GM19328 (cell line): ENCODE measurements at regions not wholly inside any gene's neighbourhood (a gene's known extent, or its start where the extent isn't known, plus 50 kb on each side); places are given as distances from the start of the nearest gene placed in this dataset.

ENCODE experiments used
- ATAC-seq: cut with Tn5 transposase; IDR thresholded peaks from one replicate; pipeline ENCODE4 v1.9.1; 2021; ENCODE audit warnings: mild to moderate bottlenecking, moderate library complexity; ENCODE audit not compliant: unreplicated experiment

DNA sequence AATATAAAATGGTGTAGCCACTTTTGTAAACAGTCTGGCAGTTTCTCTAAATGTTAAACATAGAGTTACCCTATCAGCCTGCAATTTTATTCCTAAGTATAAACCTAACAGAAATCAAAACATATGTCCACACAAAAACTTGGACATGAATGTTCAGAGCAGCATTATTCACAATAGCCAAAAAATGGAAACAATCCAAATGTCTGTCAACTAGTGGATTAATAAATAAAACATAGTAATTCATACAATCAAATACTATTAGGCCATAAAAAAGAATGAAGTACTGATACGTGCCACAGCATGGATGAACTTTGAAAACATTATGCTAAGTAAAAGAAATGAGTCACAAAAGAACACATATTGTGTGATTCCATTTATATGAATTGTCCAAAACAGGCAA, 196.5 kb downstream of the NUAK1 start:
- ATAC-seq: no peak

DNA sequence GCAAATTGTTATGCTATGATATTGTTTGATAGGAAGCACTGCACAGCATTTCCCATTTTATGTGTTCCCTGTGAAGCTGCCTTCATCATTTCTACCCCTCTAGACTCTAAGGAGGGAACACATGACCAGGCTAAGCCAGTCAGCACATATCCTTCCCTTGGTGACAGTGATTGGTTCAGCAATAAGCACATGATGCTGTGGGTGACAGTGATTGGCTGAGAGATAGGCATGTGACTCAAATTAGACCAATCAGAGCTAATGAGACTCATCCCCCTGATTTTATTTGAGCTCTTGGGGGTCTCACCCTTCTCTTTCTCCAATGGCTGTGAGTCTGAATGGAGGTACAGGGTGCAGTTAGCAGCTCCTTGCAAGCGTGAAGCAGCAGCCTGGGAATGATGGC, 195.2 kb downstream of the NUAK1 start:
- ATAC-seq: no peak

DNA sequence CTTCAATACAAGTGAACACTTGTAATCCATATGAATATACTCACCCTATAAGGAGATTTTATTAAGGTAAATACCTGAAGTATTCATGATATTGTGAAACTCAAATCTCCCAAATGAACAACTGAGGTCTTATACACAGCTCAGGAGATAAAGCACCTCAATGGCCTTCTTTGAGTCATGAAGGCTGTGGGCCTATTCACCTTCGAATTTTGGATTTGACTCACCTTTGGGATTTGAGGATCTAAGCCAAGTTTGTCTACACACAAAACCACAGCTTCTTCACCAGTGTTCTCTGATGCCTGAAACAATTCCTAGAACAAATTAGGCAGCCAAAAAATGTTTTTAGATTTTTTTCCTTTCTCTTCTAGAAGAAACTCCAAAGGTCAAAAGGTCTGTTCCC, 194.1 kb downstream of the NUAK1 start:
- ATAC-seq: no peak

DNA sequence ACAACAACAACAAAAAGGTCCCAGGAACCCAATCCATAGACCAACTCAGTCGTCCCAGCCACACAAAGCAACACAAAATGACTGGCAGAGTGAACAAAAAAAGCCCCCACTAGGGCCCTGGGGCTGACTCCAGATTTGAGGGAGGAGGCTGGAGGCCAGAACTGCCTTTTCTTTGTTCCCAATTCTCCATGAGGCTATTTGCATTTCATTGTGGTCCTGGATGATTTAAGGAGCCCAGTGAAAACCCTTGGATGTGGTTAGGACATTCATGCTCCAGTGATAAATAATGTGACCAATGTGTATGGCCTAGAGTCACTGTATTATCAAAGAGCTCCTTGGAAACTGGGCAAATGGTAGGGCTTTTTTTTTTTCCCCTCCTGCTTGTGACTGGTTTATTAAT, 192.9 kb downstream of the NUAK1 start:
- ATAC-seq: no peak

DNA sequence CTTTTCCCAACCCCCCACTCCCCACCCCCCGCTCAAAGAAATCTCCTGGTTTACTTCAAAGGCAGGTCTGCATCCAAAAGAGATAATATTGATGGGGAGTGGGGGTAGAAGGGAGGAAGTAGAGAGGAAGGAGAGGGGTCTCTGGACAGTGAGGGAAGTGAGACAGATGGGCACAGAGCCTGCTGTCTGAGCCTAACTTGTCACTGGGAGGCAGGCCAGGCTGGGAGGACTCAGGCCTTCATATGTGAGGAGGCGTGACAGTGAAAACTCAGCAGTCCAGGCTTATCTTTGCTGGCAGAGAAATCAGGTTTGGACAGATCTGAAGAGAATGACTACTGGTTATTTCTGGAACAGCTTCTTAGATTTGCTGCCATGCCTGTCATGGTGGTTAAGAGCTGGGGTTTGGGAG, 192.3 kb downstream of the NUAK1 start:
- ATAC-seq: no peak

DNA sequence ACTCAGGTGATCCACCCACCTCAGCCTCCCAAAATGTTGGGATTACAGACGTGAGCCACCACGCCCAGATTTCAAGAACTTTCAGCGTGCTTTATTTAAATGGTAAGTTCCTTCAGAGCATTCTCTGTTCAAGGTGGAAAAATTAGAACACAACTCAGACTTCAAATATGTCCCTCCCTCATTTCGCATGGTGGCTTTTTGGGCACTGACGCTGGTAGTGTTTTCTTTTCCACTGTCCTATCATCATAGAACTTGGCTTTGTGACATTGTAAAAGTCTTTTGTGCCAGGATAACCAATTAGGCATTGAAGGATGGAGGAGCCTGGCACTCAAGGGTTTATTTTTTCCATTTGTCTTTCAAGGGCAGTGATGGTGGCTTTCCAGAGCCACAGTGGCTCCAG, 190.8 kb downstream of the NUAK1 start:
- no peak for ATAC-seq

DNA sequence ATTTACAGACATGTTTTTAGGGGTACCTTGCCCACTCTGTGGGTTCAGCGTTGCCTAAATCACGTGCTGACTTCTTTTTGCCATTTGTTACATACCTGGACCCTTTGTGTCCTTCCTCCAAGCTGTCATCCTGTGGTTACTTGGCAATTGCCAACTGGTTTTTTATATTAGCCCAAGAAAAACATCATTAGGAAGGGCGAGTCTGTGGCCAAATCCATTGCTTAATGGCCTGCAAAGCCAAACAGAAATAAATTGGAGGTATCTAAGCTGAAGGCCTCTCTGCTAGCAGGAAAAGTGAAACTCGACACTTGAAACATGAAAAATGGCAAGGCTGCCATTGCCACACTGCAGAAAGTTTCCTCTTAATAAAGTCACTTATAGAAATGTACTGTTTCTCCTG, 190.4 kb downstream of the NUAK1 start:
- no peak for ATAC-seq

DNA sequence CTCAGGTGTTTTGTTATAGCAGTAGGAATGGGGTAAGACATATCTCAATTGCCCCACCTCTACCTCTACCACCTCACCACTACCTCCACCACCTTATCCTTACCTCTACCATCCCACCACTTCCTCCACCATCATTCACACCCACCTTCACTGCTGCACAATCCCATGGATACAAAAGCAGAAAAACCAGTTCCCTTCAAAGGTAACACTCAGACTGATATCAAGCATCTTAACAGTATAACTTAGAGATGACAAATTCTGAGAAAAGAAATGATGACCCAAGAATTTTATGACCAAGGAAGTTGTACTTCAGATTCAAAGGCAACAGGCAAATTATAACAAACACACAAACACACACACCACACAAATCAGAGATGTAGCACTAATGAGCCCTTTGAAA, 189.4 kb downstream of the NUAK1 start:
- ATAC-seq: no peak

DNA sequence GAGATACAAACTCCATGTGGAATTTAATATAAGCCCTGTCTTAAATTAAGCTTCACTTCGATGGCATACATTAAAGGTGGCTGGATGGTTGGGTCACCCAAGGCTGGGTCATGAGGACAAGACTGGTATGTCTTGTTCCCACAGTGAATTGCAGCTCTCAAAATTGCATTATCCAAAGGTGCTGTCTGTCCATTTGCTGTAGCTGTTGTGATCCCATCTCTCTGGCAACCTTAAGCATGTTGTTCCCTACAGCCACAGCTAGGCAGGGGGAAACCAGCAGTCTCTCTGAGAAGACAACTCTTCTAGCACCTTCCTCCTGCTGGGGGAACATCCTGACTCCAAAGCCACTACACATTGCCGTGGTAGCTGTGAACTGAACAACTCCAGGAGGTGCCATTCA, 187.0 kb downstream of the NUAK1 start:
- ATAC-seq: no peak

DNA sequence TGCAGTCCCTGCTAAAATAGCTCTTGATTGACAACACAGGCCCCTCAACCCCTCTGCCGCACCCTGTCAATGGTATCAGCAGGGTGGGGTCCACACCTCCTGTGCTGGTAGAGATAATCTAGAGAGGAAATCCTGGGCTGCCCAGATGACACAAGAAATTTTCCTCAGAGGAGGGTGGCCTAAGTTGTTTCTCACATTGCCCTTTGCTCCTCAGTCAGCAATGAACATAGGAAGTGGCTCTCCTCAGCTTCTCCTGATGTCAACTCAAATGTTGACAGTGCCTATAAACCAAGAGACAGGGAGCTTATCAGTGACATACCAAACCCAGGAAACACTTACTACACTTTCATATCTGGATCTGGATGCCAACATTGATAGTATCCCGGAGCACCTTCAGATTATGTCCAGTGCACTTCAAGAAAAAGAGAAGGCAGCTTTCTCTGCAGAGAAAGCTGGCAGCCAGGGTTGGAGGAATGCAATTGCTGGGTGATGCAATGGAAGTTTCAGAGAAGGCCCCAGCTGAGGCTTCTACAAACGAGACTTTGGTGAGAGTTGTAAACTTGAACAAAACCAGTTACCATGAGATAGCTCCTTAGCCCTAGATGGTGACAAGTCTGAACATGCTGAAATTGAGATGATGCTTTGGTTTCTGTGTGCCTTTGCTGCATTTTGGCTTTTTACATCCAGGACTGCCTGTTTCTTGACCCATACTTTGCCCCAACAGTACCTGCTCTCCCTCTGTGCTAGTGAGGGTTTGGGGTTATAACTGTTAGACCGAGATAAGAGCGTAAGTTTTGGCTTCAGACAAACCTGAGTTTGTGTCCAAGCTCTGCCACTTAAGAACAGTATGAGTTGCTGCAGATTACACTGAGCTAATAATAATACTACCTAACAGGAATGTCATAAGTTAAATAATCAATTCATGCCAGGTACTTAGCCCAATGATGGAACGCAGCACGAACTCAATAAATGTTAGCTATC, 183.5 kb downstream of the NUAK1 start:
- no peak for ATAC-seq

DNA sequence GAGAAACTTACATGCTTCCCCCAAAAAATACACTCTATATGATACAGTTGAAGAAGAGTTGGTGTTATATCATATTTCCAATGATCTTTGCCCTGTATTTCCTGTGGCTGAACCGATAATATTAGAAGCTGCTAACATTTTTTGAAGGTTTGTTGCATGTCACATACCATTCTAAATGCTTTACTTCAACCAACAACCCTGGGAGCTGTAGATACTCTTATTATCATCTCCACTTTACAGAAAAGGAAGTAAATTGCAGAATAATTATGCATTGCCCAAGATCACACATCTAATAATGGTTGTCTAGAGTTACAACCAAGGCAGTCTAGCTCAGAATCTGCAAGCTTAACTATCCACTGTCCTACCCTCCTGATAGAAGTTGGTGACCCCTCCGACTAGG, 182.8 kb downstream of the NUAK1 start:
- ATAC-seq: no peak

DNA sequence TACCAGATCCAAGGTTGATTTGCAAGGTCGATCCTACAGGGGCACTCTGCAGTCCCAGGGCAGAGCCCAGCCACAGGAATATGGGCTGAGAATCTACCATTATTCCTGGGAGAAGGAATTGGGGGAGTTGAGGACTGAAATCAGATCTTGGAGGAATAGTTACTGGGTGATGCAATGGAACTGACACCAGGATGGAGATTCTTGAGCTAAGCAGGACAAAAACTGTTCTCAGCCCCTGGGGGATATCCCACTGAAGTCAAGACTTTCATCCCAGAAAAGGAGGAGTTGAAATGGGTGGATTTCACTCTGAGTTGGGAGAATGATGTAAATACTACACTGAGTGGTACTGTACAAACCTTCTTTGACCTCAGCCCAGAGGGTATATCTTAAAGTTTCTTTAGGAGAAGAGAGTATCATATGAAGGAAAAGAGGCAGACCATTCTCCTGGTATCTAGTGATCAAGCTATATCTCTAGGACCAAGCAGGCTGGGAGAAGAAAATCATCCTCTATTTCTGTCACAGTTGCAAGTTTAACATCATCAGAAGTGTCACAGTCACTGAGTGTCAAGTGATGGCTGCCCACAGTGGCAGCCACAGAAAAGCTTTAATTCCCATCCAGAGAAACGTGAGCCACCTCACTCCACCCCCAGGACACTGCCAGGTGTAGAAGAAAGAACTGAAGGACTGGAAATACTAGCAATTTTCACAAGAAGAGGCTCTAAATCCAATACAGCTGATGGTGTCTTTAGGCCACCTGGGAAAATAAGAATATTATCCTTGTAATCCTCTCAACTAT, 181.9 kb downstream of the NUAK1 start:
- ATAC-seq: no peak

DNA sequence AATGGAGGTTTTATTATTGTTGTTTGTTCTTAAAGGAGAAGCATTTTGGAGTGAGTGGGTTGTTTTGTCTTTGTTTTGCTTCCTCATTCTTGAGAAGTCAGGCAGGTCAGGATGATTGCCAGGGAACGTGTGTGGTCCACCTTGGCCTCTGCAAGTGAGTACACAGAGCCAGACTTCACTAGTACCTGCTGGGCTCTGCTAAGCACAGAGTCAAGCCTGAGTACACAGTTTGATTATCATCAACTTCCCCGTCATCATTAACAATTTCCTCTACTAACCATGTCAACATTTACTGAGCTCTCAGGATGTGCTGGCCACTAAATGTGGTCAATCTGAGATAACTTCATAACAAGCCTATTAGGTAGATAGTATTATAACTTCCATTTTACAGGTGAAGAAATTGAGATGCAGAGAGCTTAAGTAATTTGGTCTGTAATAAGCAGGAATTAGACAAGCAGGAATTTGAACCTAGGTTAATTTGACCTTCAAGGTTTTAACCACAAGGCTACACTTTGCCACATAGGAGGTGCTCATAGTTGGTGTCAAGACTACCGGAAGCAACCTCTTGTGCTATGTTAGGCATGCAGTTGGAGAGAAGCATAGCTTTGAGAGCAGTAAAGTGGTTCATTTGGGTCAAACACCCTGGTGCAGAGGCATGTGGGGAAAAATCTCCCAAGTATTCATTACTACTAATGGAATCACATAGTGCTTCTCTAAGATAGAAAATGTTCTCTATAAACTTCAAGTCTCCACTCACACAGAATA, 178.3 kb downstream of the NUAK1 start:
- no peak for ATAC-seq

DNA sequence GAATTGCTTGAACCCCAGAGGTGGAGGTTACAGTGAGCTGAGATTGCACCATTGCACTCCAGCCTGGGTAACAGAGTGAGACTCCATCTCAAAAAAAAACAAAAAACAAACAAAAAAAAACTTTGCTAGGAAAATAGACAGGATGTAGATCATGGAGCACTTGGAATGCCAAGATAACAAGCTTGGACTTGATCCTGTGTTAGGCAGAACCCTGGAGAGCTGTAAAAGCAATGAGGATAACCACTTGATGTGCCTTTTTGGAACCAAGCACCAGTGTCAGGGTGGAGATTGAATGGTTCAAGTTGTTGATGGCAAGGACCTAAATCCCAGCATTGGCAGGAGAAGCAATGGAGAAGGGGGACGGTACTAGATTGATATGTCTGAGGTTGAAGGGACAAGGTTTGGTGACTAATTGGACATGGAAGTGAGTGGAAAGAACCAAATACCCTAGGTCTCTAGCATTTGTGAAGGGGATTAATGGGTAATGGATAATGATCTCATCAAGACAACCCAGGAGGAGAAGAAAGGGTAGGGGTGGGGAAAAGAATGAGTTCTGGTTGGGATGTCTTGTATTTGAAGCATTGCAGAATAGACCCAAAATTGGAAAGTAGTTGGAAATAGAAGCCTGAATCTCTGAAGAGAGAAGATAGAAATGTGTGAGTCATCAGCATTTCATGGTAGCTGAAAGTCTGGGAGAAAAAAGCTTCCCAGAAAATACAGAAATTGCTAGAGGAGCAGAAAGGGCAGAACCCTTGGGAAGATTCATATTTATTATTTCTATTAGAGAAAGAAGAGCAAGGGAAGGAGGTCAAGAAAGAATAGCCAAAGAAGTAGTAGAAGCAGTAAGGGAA, 176.7 kb downstream of the NUAK1 start:
- ATAC-seq: no peak

DNA sequence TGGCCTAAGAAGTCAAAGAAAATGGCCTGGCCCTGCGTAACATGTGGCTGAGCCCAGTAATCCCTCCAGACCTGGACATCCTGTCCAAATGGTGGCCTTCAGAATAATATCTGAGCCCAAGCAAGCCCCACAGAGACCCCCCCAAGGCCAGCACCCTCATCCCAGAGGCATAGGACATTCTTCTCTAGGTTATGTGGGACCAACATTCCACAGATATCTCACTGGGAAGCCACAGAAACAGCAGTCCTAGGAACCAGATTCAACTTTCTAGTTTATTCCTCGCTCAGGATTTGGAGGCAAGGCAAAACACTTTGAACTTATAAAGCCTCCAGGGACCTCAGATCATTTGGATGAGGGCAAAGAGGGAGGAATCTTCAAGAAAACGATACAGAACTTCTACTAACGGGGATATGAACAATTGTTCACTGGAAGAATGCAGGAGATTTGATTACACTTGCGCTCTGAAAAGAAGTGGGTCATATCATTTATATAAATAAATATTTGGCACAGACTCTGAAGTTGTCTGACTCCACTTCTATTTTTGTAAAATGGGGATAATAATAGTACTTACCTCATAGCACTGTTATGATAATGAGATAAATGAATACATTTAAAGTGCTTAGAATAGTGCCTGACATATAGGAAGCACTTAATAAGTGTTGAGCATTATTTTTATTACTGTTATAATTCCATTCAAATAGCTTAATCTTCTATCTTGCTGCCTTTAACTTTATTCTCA, 171.5 kb downstream of the NUAK1 start:
- no peak for ATAC-seq

DNA sequence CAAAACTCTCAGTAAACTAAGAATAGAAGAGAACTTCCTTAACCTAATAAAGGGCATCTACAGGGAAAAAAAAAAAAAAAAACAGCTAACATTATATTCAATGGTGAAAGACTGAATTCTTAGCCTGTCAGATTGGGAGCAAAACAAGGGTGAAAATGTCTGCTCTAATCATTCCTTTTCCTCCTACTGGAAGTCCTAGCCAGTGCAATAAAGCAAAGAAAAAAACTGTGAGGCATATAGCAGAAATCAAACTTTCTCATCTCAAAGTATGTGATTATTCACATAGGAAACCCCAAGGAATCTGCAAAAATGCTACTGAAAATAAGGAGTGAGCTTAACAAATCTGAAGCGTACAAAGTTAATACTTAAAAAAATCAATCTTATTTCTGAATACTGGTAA, 170.7 kb downstream of the NUAK1 start:
- ATAC-seq: no peak

DNA sequence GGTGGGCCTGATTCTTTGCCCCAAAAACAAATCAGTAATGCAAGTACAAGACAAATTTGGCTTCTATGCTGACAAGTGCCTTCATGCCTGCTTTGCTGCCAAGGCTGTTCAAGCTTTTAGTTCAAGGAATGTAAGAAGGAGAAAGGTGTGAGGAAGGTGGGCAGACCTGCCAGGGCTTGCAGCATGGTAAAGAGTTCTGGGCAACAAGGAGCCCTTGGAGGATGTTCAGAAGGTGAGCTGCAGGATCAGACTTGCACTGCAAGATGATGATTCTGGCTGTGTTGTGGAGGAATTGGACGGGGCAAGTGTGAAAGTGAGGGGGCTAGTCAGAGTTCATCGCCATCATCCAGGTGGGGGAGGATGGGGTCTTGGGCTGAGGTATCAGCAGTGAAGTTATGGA, 167.9 kb downstream of the NUAK1 start:
- no peak for ATAC-seq

DNA sequence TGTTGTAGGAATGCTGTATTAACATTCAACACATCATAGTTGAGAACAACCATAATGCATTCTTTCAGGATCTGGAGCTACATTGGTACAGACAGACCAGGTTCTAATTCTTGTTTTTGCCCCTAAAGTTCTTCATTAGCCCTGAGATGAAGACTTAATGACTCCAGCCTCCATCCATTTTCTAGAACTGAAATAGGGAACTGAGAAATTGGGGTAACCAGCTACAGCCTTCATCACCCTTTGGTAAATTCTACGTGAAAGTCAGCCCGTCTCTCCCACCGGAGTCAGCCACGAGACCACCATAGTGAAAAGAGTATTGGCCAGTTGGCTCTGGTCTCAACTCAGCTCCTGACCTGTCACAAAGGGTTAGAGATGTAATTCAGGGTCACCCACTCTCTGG, 164.0 kb downstream of the NUAK1 start:
- ATAC-seq: no peak

DNA sequence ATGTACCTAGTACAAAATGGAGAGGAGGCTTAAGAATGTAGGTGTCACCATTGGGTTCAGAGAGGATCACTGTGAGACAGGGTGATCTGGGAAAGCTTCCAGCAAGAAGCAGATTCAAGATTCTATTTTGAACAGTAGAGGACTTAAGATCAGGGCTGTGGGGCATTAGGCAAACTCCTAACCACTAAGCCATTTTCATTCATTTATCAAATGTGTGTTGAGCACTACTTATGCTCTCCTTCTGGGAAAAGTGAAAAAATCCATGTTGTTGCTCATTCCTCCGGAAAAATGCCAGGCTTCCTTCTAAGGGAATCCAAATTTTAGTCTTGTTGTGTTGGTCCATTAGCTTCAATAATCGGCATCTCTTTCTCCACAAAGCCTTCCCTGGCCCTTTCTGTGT, 163.4 kb downstream of the NUAK1 start:
- ATAC-seq: no peak

DNA sequence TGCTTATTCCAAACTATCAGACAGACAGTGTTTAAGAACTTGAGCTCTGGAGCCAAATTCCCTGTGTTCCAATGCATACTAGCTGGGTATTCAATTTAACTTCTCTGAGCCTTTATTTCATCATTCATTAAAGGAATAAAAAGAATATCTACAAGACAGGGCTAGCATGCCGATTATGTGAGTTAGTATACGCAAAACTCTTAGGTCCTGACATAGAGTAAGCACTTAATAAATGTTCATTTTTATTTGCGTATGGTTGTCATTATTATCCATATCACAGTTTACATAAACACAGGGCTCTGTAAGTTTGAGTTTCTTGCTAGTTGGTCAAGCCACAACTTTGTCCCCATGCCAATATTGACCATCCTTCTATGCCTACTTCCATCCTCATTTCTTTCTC, 161.5 kb downstream of the NUAK1 start:
- ATAC-seq: no peak
